NCI-H446 (cell line): ENCODE measurements at regions not wholly inside any gene's neighbourhood (a gene's known extent, or its start where the extent isn't known, plus 50 kb on each side); places are given as distances from the start of the nearest gene placed in this dataset.

Experiments
- DNase-seq, 2 experiments: peaks; one replicate each; lab custom pipeline; 2025; lab: John Stamatoyannopoulos, UW

DNA sequence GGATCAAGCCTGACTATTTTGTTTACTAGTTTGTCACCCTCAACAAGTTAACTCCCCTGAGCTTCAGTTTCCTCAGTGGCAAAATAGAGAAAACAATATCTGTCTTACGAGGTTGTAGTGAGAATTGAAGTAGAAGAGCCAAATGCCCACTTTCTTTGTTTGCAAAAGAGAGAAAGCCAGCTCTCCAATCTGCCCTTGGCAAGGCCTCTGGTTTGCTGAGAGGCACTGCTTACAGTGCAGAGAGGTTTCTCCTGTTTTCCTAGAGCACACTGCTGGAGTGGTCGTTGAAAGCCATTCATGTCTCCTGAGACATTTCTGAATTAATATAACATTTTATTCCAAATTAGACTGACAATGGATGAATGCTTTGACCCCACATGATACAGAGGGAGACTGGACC, 260.5 kb upstream of the IGF1R start:
- no peak for DNase-seq

DNA sequence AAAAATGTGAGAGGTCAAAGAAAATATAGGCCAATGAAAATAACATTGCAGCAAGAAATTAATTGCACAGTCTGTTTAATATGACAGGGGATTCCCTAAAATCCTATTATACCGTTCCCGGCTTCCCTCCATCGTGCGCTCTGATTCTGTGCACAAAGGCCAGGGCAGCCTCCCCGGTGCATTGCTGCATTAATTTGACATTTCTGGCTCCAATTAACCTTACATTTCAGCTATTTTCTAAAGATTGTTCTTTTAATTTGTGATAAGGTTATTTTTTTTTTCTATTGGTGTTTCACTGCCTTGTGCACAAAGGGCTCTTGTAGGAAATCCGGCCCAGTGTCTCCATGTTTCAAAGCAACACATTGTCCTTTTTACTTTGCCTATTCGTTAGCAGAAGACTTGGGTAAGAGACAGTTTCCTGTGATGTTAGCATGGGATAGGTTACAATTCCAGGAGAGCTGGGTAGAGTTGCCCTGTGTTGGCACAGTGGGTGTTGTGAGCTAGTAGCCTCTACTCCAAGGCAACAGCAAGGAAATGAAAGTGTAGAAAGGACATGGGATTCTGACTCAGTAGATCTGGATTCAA, 257.3 kb upstream of the IGF1R start:
- no peak for DNase-seq

DNA sequence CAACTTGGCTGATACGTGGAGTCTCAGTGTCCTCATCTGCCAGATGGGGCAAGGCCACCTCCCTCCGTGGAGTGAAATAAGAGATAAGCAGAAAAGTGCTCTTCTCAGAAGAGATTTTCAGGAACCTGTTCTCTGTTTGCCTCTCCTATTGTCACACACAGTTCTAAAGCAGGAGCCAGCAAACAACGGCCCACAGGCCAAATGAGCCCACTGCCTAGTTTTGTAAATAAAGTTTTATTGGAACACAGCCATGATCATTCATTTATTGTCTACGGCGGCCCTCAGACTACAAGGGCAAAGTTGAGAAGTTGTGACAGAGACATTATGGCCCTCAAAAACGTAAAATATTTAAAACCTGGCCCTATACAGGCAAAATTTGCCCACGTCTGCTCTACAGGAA, 256.8 kb upstream of the IGF1R start:
- DNase-seq, result no peak

DNA sequence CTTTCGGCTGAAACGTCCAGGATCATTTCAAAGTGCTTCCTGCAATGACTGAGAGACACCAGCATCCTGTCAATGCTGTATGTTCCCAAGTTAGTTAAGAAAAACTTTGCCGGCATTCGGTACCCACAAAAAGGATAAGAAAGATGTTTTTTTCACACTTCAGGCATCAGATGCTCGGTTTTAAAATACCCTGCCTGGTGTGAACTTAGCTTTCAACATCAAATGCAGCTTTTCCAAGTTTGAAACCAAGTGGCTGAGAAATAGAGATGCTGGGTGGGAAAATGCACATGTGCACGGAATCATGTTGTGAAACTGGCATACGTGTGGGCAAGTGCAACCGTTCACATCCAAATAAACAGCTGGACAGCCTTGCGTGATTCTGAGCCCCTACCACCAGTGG, 254.9 kb upstream of the IGF1R start:
- no peak for DNase-seq

DNA sequence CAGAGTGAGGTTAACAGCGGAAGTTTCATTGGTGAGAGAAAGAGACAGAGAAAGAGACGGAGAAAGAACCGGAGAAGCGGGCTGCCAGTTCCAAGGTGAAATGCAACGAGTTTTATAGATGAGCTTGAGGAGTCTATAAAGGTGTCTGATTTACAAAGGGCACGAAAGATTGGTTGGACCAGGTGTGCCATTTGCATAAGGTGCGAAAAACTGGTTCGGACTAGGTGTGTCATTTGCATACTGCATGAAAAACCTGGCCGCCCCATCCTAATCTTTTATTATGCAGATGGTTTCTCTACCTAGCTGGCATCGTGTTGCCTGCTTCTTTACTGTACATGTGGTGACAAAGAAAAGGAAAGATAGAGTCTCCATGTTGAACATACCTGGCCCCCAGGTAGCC, 253.8 kb upstream of the IGF1R start:
- no peak for DNase-seq

DNA sequence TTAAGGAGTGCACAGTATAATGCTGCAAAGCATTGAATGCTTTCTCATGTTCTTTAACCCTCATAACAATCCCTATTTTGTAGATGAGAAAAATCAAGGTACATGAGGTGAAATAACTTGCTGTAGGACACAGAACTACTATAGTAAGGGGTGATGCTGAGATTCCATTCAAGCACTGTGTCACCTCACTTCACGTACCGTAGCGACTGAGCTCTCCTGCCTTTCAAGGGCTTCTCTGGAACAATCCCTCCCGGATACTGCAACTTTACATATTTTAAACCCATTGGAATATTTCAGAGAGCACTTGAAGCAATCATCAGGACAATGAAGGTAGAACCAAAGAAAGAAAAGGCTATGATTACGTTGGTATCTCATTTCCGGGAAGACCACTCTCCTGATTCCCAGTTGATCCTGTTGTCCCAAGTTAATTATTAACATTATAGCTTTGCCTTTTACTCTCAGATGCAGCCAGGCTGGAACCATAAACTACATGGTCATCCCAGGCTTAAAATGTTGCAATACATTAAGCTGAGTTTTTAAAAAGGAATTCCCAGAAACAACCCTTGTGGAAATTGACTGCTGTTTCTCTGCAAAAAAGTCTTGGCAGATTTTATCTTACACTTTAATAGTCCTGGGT, 252.2 kb upstream of the IGF1R start:
- no peak for DNase-seq

DNA sequence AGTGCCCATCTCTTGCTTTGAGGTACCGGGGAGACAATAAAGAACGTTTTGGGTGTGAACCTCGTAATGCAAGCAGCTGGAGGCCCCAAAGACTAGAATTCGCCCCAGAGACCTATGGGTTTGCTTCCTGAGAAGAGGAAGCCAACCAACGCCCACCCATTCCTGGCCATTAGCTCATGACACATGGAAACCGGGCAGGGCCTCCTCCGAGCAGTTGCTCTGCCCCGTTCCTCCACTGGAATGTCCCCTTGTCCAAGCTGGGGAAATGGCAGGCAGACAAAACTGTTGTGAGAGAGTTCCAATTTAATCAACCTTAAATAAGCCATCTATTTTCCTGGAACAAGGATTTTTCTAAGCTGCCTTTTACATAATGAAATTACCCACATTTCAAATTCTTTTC, 250.9 kb upstream of the IGF1R start:
- DNase-seq, result no peak

DNA sequence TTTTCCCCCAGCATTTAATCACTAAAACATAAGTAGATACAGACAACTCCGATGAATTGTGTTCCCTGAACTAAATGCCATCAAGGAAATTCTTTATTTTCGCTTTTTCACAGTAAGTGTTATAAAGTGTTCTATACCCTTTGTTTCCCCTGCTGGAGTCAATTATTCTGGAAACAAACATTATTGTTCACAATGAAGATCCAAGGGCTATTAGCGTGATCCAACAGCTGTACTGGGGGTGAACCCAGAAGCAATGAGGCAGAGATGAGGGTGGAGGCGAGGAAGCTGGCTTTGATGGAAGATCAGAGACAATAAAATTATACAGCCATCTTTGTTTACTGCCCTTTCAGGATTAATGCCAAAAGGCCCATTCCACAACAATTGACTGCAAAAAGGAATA, 250.3 kb upstream of the IGF1R start:
- no peak for DNase-seq

DNA sequence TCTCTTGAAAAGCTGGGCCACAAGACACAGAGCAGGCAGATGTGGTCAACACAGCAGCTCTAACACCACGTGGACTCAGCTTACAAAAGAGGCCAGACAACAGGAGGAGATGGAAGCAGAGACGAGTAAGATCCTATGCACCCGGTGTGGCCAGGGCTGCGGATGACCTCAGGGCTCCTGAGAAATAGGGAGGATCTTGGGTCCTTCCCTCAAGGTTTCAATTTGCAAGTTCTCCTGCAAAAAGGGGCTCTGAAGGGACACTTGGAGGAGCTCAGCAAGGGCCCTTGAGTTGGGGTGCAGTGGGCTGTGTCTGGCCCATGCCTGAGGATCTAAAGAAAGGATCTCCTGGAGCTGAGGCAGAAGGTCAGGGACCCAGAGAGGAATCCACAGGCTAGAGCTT, 249.5 kb upstream of the IGF1R start:
- DNase-seq, result no peak

DNA sequence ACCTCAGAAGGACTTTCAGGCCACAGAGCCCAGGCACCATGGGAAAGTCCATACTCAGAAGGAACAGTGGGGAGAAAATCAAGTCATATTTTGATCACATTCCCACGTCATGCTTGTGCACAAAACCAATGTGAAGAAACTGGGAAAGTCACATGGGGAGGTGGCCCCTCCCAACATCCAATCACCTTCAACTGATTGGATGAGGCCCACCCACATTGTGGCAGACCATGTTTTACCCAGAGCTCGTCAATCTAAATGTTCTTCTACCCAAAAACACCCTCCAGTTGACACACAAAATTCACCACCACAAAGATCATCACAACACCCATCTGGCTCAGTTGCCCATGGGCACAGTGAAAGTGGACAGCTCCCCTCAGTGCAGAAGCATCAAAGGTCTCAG, 248.2 kb upstream of the IGF1R start:
- DNase-seq, result no peak

DNA sequence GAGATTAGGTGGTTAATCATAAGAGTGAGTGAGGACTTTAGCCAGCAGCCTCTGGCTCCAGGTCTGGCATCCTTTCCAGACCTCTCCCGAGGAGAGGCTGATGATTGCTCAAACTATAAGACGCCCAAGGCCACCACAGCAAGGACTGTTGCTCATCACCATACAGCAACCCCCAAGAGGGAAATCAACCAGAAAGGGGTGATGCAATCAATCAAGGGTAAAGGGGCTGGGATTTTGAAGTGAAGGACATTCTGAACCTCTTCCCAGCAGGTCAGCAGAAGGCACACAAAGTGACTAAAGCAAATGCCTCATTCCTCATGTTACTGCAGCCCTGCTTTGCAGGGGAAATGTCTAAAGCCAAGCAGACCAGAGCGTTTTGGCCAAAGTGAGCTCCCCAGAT, 247.3 kb upstream of the IGF1R start:
- no peak for DNase-seq

DNA sequence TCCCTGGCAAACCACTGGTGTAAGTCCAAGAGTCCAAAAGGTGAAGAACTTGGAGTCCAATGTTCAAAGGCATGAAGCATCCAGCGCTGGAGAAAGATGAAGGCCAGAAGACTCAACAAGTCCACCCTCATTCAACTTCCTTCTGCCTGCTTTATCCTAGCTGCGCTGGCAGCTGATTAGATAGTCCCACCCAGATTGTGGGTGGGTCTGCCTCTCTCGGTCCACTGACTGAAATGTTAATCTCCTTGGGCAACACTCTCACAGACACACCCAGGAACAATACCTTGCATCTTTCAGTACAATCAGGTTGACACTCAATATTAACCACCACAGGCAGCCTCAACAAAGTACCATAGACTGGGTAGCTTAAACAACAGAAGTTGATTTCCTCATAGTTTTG, 245.9 kb upstream of the IGF1R start:
- no peak for DNase-seq

DNA sequence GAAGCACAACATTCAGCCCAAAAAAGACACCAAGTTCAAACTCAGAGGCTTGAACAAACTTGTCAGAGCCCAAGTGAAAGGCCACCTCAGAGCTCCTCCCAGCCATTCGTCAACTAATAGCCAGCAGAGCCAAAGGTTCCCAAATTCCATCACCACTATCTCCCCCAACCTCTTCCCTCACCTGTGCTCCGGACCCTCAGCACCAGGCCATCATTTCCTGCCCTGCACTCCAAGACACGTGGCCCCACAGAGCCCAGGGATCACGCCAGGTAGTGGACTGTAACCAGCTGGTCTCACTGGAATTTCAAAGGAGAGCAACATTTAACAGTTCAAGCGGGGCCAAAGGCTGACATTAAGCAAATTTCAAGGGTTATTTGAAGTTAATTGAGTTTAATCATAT, 245.2 kb upstream of the IGF1R start:
- DNase-seq, result no peak

DNA sequence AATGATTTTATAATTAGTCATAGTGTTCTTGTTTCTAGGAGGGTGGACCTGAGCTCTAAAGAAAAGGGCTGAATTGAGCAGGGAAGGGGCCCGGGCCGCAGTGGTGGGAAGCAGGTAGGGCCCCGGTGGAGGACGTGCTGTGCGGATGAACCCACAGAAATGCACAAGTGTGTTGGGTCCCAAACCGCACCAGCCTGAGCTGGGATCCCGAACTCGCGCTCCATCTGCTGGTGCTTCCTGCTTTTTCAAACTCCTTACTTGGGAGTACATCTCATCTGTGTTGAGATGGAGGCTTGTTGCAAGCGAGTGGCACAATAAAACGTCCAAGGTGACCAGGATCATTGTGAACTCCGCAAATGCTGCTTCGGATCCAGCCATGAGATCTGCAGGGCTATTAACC, 244.8 kb upstream of the IGF1R start:
- DNase-seq, result no peak

DNA sequence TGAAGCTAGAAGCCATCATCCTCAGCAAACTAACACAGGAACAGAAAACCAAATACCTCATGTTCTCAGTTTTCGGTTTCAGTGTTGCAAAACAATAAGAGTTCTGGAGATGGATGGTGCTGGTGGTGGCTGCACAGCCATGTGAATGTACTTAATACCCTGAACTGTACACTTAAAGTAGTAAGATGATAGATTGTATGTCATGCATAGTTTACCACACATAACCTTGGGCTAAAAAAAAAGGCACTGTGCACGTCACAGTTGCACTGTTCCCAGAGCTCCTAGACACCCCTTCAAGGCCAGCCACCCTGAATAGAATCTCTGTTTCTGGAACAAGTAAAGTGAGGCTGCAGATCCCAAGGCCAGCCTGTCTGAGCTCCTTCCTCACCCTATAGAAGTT, 243.3 kb upstream of the IGF1R start:
- DNase-seq, result no peak

DNA sequence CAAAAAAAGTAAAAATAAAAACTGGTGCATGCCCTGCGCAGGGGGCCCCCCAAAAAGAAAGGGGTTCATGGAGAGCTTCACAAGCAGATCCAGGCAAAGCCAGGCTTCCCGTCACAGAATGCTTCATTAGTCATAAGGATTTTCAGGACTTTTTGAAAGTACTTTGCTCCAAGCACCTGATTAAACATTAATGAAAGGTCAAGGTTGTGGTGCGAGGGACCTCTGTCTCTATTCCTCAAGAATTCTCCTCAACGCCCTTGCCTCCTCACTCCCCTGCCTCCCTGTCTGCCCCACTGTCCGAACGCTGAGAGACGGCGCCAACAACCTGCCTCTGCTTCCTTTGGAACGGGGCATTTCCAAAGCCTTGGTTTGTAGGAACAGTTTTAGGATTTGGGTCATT, 240.1 kb upstream of the IGF1R start:
- no peak for DNase-seq

DNA sequence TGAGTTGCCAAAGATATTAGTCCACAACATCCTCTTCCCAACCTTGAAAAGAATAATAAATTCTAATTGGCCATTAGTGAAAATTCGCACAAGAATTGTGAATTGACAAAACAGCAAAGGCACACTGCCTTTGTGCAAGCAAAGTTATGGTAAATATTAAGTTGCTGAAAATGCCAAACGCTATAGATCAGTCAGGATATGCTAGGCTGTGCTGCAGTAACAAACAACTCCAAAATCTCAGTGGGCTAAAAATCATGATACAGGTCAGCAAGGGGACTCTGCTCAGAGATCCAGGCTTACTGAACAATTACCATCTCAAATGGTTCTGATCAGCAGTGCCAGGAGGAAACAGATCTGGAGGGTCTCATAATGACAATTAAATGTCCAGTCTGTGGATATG, 238.0 kb upstream of the IGF1R start:
- no peak for DNase-seq

DNA sequence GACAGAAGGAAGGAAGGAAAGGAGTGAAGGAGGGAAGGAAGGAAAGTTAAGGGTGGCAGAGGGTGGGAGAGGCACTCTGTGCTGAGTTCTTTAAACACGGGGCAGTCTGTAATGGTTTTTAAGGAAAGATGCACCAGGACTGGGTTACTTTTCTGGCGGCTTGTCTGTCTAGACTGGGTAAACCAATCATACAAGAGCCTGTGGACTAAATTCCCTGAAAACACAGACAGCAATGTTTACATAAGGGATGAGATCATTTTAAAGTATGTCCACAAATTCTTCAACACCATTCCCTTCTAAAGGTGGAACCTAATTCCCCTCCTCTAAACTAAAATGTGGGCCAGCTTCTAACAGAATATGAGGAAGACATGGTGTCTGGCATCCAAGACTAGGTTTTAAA, 235.5 kb upstream of the IGF1R start:
- no peak for DNase-seq

DNA sequence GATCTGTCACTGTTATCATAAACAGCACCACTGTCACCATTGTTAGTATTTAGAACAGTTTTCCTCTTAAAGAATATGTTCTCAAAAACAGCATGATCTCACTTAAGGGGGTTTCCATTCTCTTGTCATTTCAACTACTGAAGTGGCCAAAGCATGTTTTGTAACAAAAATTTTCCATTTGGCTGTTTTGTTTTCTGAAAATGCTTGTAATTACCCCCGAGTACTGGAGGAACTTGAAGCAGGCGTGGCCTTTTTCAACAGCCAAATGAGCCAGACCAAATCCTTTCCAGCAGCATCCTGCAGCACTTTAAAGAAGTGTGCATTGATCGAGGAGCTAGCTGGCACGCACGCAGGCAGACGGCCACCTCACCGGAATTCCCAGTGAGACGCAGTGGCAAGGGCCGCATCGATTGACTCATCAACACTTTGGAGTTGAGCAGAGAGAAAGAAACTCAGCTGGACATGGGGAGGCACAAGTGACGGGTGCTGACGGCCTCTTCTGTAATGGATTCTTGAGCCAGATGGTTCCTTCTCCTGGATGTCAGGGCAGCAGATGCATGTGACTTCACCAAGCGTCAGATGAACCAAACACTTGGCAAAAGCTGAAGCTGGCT, 234.3 kb upstream of the IGF1R start:
- no peak for DNase-seq

DNA sequence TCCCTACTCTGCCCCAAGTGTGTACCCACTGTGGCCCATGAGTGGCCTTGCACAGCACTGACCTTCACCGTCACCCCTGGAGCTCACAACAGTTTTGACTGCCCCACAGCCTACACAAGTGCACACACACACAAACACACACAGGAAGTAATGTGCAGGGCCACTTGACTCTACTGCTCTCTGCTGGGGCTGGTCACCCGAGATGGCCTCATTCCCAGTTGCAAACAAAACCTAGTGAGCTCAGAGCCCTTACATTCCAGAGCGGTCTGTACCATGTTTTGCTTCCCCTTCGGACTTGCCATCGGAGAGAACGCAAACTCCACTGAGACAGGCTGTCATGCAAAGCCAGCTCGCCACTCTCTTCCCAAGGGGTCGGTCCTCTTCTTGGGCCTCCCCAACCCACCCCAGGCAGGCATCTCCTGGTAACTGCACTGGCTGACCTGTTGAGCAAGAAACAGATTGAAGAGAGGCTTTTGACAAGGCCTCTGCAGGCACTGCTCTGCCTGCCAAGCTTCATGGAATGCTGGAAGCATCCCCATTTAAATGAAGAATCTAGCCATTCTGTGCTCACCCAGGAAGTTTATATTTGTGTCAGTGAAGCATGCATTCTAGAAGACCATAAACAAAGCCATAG, 232.0 kb upstream of the IGF1R start:
- DNase-seq, result no peak

DNA sequence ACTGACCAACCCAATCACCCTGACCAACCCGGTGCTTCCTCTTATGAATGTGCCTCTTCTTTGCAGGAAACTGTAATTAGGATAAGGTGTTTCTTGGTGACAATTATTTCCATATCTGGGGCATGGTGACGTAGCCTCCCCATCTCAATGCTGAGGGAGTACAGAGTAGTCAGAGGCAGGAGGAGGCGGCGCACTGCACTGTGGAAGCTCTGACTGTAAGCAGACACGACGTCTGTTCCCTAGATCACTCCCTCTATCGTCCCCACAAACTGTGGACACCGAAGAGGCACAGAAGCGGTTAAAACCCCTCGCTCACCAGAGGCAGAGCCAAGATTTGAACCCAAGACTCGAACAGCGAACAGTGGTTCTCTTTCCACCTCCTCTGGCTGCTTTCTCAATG, 231.0 kb upstream of the IGF1R start:
- no peak for DNase-seq

DNA sequence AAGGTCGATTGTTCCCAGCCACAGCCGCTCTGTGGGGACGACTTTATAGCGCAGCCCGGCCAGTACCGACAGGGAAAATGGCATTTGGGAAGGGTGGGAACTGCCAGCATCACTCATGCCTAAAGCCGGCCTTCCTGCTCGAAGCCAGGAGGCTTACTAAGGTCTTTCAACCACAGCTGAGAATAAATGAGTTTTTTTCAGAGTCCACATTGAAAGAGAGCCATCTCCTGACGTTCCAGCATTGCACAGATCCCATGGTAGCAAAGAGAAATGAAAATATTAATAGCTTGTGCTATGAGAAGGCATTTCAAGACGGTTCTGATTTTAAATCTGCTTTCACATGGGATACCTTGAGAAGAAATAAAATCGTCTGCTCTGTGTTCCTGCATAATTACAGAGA, 230.2 kb upstream of the IGF1R start:
- no peak for DNase-seq

DNA sequence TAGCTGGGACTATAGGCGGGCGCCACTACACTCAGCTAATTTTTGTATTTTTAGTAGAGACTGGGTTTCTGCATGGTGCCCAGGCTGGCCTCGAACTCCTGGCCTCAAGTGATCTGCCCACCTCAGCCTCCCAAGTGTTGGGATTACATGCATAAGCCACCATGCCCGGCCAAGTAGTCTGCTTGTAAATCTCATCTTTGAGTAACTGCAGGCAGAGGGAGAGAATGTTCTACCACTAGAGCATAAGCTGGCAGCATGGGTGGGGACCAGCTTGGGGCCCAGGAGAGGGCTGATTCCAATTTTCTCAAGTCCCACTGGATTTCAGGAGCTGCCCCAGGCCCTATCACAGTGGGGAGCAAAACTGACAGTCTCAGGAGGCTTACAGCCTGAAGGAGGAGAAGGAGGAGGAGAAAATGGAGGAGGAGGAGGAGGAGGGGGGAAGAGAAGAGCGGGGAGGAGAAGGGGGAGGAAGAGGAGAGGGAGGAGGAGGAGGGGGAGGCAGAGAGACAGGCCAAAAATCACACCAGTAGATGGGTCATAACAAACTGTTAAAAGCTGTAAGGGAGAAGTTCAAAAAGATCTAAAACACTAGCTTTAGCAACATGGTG, 229.1 kb upstream of the IGF1R start:
- DNase-seq, result no peak
